H1 (cell line): ENCODE measurements at regions not wholly inside any gene's neighbourhood (a gene's known extent, or its start where the extent isn't known, plus 50 kb on each side); places are given as distances from the start of the nearest gene placed in this dataset.

ENCODE experiments used
- CTCF ChIA-PET: fragments of 300-600 bp; sonication (Branson Sonifier 250); formaldehyde crosslinking; loops from one replicate; lab custom pipeline; 2021; ENCODE audit not compliant: partially characterized antibody; lab: Charles Lee
- POLR2A ChIA-PET: fragments of 300-600 bp; sonication (Branson Sonifier 250); formaldehyde crosslinking; loops from one replicate; lab custom pipeline; 2021; ENCODE audit warnings: inconsistent platforms; ENCODE audit not compliant: partially characterized antibody; lab: Charles Lee
- DNase-seq, 2 experiments: peaks; one replicate each; pipeline versions ENCODE4 v3.0.0 to v3.0.0-alpha.2; 2010 to 2022; ENCODE audit warnings: low spot score in 2 of 2, low read depth in 1 of 2, mixed read lengths in 1 of 2
- FAIRE-seq: peaks from 2 replicates; lab custom pipeline; 2011; peaks lifted over from hg19 to GRCh38; lab: Jason Lieb, UNC
- H2AFZ ChIP-seq: 2 replicates; pipeline ENCODE4 v1.8.1; 2012; ENCODE audit warnings: low read length, inconsistent platforms
- H2AK5ac ChIP-seq: 2 replicates; pipeline ENCODE4 v1.6.1; 2013; ENCODE audit warnings: low read depth, low read length
- H2BK120ac ChIP-seq: replicated peaks from 2 replicates; pipeline ENCODE3; 2013; ENCODE audit warnings: low read depth, low read length, inconsistent platforms
- H2BK12ac ChIP-seq: 2 replicates; pipeline ENCODE4 v1.6.1; 2013; ENCODE audit warnings: low read depth, low read length
- H2BK15ac ChIP-seq: 2 replicates; pipeline ENCODE4 v1.6.1; 2013; ENCODE audit warnings: low read length
- H2BK20ac ChIP-seq: 2 replicates; pipeline ENCODE4 v1.6.1; 2013; ENCODE audit warnings: low read length
- H2BK5ac ChIP-seq: 2 replicates; pipeline ENCODE4 v1.6.1; 2013; ENCODE audit warnings: low read depth, low read length
- H3K14ac ChIP-seq: 2 replicates; pipeline ENCODE4 v1.6.1; 2013; ENCODE audit warnings: inconsistent platforms; ENCODE audit not compliant: insufficient read length
- H3K18ac ChIP-seq: 2 replicates; pipeline ENCODE4 v1.6.1; 2013; ENCODE audit warnings: low read length; ENCODE audit errors: extremely low read depth
- H3K23ac ChIP-seq: 2 replicates; pipeline ENCODE4 v1.6.1; 2013; ENCODE audit warnings: inconsistent platforms; ENCODE audit not compliant: insufficient read length
- H3K23me2 ChIP-seq: 2 replicates; pipeline ENCODE4 v1.6.1; 2013; ENCODE audit warnings: low read depth, low read length
- H3K27ac ChIP-seq: 2 replicates; pipeline ENCODE4 v1.6.1; 2011; ENCODE audit warnings: low read depth, low read length, inconsistent platforms
- H3K27me3 ChIP-seq, 4 experiments: replicated peaks in 1 of 4; 1 replicate in 1 of 4; 2 replicates in 3 of 4; pipeline versions ENCODE4 v1.6.1 to v1.8.1; 2011 to 2013; ENCODE audit warnings: low read length in 3 of 4, mild to moderate bottlenecking in 3 of 4, inconsistent platforms in 2 of 4, mixed read lengths in 2 of 4, moderate library complexity in 1 of 4; ENCODE audit not compliant: control insufficient read depth in 3 of 4, insufficient read depth in 3 of 4; ENCODE audit errors: extremely low read depth in 1 of 4
- H3K36me3 ChIP-seq, 4 experiments: 2 replicates each; pipeline versions ENCODE4 v1.6.1 to v1.8.1; 2011 to 2013; ENCODE audit warnings: mild to moderate bottlenecking in 4 of 4, low read length in 3 of 4, moderate library complexity in 2 of 4, control low read depth in 1 of 4, inconsistent platforms in 1 of 4; ENCODE audit not compliant: insufficient read depth in 4 of 4, control insufficient read depth in 2 of 4
- H3K4ac ChIP-seq: replicated peaks from 2 replicates; pipeline ENCODE3; 2013; ENCODE audit warnings: low read length, low read depth, mixed read lengths, inconsistent platforms; ENCODE audit not compliant: insufficient read length
- H3K4me1 ChIP-seq, 4 experiments: replicated peaks in 1 of 4; 1 replicate in 1 of 4; 2 replicates in 3 of 4; pipeline versions ENCODE4 v1.6.1 to v1.8.1; 2011 to 2013; ENCODE audit warnings: low read length in 3 of 4, inconsistent platforms in 2 of 4, mixed read lengths in 1 of 4; ENCODE audit not compliant: insufficient read depth in 4 of 4, control insufficient read depth in 3 of 4
- H3K4me2 ChIP-seq, 2 experiments: 2 replicates each; pipeline versions ENCODE4 v1.6.1 to v1.8.1; 2011 to 2013; ENCODE audit warnings: low read depth in 2 of 2, low read length in 2 of 2, control low read depth in 1 of 2, inconsistent platforms in 1 of 2, mild to moderate bottlenecking in 1 of 2; ENCODE audit not compliant: insufficient read depth in 1 of 2
- H3K4me3 ChIP-seq, 4 experiments: fragments of 200-600, 300-600 bp in 1 of 4; sonication (generic), shearing (Covaris generic), sonication (Bioruptor Twin) in 1 of 4; 2 replicates each; pipeline versions ENCODE4 v1.5.1 to v1.8.1; 2011 to 2016; ENCODE audit warnings: low read length in 4 of 4, low read depth in 3 of 4, control low read depth in 2 of 4, inconsistent platforms in 2 of 4, mild to moderate bottlenecking in 2 of 4, mixed read lengths in 1 of 4, moderate library complexity in 1 of 4; ENCODE audit not compliant: insufficient read depth in 2 of 4; ENCODE audit errors: extremely low read depth in 1 of 4
- H3K56ac ChIP-seq: replicated peaks from 2 replicates; pipeline ENCODE3; 2013; ENCODE audit warnings: low read depth, mild to moderate bottlenecking, mixed read lengths, low read length, inconsistent platforms; ENCODE audit not compliant: insufficient read length
- H3K79me1 ChIP-seq: 2 replicates; pipeline ENCODE4 v1.6.1; 2013; ENCODE audit warnings: low read depth, low read length, control low read depth
- H3K79me2 ChIP-seq, 2 experiments: 2 replicates each; pipeline versions ENCODE4 v1.6.1 to v1.8.1; 2012 to 2013; ENCODE audit warnings: low read length in 2 of 2, mild to moderate bottlenecking in 2 of 2, inconsistent platforms in 1 of 2; ENCODE audit not compliant: insufficient read depth in 2 of 2, control insufficient read depth in 1 of 2
- H3K9ac ChIP-seq, 4 experiments: replicated peaks in 1 of 4; 1 replicate in 1 of 4; 2 replicates in 3 of 4; pipeline versions ENCODE4 v1.6.1 to v1.8.1; 2011 to 2013; ENCODE audit warnings: low read depth in 3 of 4, low read length in 3 of 4, control low read depth in 2 of 4, mild to moderate bottlenecking in 2 of 4, moderate library complexity in 2 of 4, inconsistent platforms in 1 of 4; ENCODE audit errors: extremely low read depth in 1 of 4
- H3K9me3 ChIP-seq, 2 experiments: 2 replicates each; pipeline versions ENCODE4 v1.6.1 to v1.8.1; 2012 to 2013; ENCODE audit warnings: mild to moderate bottlenecking in 2 of 2, moderate library complexity in 2 of 2, control low read depth in 1 of 2, inconsistent platforms in 1 of 2, low read depth in 1 of 2, low read length in 1 of 2, mixed read lengths in 1 of 2; ENCODE audit not compliant: insufficient read depth in 2 of 2
- H4K20me1 ChIP-seq, 2 experiments: replicated peaks in 1 of 2; 2 replicates each; pipeline versions ENCODE3 to v1.8.1; 2011 to 2013; ENCODE audit warnings: inconsistent platforms in 2 of 2, low read length in 2 of 2, mild to moderate bottlenecking in 1 of 2; ENCODE audit not compliant: insufficient read depth in 2 of 2, control insufficient read depth in 1 of 2
- H4K5ac ChIP-seq: 2 replicates; pipeline ENCODE4 v1.6.1; 2013; ENCODE audit warnings: low read length, low read depth, mixed read lengths, inconsistent platforms; ENCODE audit not compliant: insufficient read length
- H4K8ac ChIP-seq: 2 replicates; pipeline ENCODE4 v1.8.0; 2013; ENCODE audit warnings: mild to moderate bottlenecking, moderate library complexity, low read length, inconsistent platforms; ENCODE audit not compliant: insufficient read depth; ENCODE audit errors: extremely low read depth
- H4K91ac ChIP-seq: replicated peaks from 2 replicates; pipeline ENCODE3; 2013; ENCODE audit warnings: low read length, mixed read lengths, inconsistent platforms; ENCODE audit not compliant: insufficient read length
- ASH2L ChIP-seq: fragments of 200-600, 300-600 bp; sonication (generic); IDR thresholded peaks from one replicate; pipeline ENCODE4 v1.7.1; 2017; ENCODE audit warnings: low read length
- JUND ChIP-seq: IDR thresholded peaks from 2 replicates; pipeline ENCODE4 v1.6.1; 2011; ENCODE audit warnings: mild to moderate bottlenecking, improper control_type of control experiment, low read length
- SAP30 ChIP-seq: fragments of 300-600 bp; sonication (generic); IDR thresholded peaks from 2 replicates; pipeline ENCODE4 v1.7.1; 2012; ENCODE audit warnings: low read length, moderate library complexity, mild to moderate bottlenecking, inconsistent platforms; ENCODE audit not compliant: insufficient read depth, insufficient replicate concordance
- WGBS, 2 experiments: shearing (Covaris generic) in 1 of 2; methylation state at CpG; one replicate each; pipeline versions ENCODE4 v1.1.6 to v1.1.7; 2013 to 2015; ENCODE audit warnings: low lambda C conversion rate in 2 of 2, mixed read lengths in 2 of 2, inconsistent platforms in 1 of 2, low coverage in 1 of 2, missing lambda C conversion rate in 1 of 2; ENCODE audit not compliant: insufficient replicate concordance in 2 of 2, insufficient coverage in 1 of 2, insufficient read length in 1 of 2; ENCODE audit errors: extremely low coverage in 1 of 2, missing lambda C conversion rate in 1 of 2; 5-methylcytosine and 5-hydroxymethylcytosine counted together

GRCh38 chr14:76583805-76584204 is 177.5 kb upstream of the VASH1 start:
- no peak overlapping the region for H2AK5ac ChIP-seq
- TF ChIP-seq SAP30 (no peak), ASH2L (no peak), JUND (no peak)
- TF ChIP-seq, all 59 proteins: peak for 0
- H3K23me2 ChIP-seq, result no peaks in the 10 kb centered on the region
- no peaks in the 10 kb centered on the region for H4K20me1 ChIP-seq
- H2BK120ac ChIP-seq, result no peak overlapping the region
- H3K56ac ChIP-seq, result no peak overlapping the region
- no peak overlapping the region for H2BK20ac ChIP-seq
- no peaks in the 10 kb centered on the region for H3K27me3 ChIP-seq
- no peak overlapping the region for H2BK12ac ChIP-seq
- DNase-seq, result no peak
- no peak for FAIRE-seq
- H3K9ac ChIP-seq, result no peak overlapping the region
- H3K23ac ChIP-seq, result no peak overlapping the region
- WGBS, 2 experiments, result 82% methylated on average over 6 of the region's 6 CpGs; no CpG with 5 or more reads in 1 of the 2 experiments
- H3K4me3 ChIP-seq, result no peak overlapping the region
- H2BK5ac ChIP-seq, result no peak overlapping the region
- peak overlapping the region; percentile 59; the same call in 1 of the 2 replicates for H4K8ac ChIP-seq
- H3K79me1 ChIP-seq, result no peaks in the 10 kb centered on the region
- no peaks in the 10 kb centered on the region for H3K4me1 ChIP-seq
- CTCF ChIA-PET, result interaction anchor here (0.6 to 1.6 kb wide), 4 partner anchors 86 to 231 kb away, joined by 3 to 4 read pairs (median 3); no protein-coding TSS in a partner anchor
- no peak overlapping the region for H4K5ac ChIP-seq
- no peak overlapping the region for H3K14ac ChIP-seq
- H4K91ac ChIP-seq, result no peak overlapping the region
- no peak overlapping the region for H3K18ac ChIP-seq
- no peaks in the 10 kb centered on the region for H3K9me3 ChIP-seq
- no peak overlapping the region for H2AFZ ChIP-seq
- no peak overlapping the region for H3K4me2 ChIP-seq
- H3K79me2 ChIP-seq, result no peaks in the 10 kb centered on the region
- H3K36me3 ChIP-seq, result no peaks in the 10 kb centered on the region
- H3K4ac ChIP-seq, result no peak overlapping the region
- H3K27ac ChIP-seq, result no peak overlapping the region
- H2BK15ac ChIP-seq, result no peak overlapping the region
- POLR2A ChIA-PET, result no interaction called here
